NCI-H2081 (cell line): ENCODE measurements at regions not wholly inside any gene's neighbourhood (a gene's known extent, or its start where the extent isn't known, plus 50 kb on each side); places are given as distances from the start of the nearest gene placed in this dataset.
"Not testable (repeated sequence)": the region's sequence is repeated elsewhere in the genome, so short reads cannot be mapped to it uniquely, and the experiment has no call there.

Experiments used
- DNase-seq, 2 experiments: peaks; one replicate each; lab custom pipeline; 2025; lab: John Stamatoyannopoulos, UW

- DNase-seq, result no peak
Observed at GRCh38 chr15:23850666-23851065, 163.6 kb upstream of the NDN start.

- no peak for DNase-seq
Observed at GRCh38 chr15:23851921-23852320, 164.8 kb upstream of the NDN start.

- DNase-seq, result no peak
Observed at GRCh38 chr15:23853286-23853685, 166.2 kb upstream of the NDN start.

GRCh38 chr15:23854203-23854911 is 167.3 kb upstream of the NDN start:
- no peak for DNase-seq

GRCh38 chr15:23854912-23855659 is 168.0 kb upstream of the NDN start:
- no peak for DNase-seq

GRCh38 chr15:23855947-23856346 is 168.8 kb upstream of the NDN start:
- DNase-seq, result no peak

- DNase-seq, result peak in 1 of 2 experiments; percentile 25
Observed at GRCh38 chr15:23857028-23857641, 170.0 kb upstream of the NDN start.

- no peak for DNase-seq
Observed at GRCh38 chr15:23859008-23859407, 171.9 kb upstream of the NDN start.

- DNase-seq, result no peak
Observed at GRCh38 chr15:23860290-23861245, 173.5 kb upstream of the NDN start.

GRCh38 chr15:23866832-23867231 is 179.7 kb upstream of the NDN start:
- DNase-seq, result peak in 1 of 2 experiments; percentile 18

- DNase-seq, result no peak
Observed at GRCh38 chr15:23869396-23869795, 182.3 kb upstream of the NDN start.

- not testable (repeated sequence) for DNase-seq
Observed at GRCh38 chr15:23873613-23874012, 186.5 kb upstream of the NDN start.

- peak; percentile 59 to 71 for DNase-seq
Observed at GRCh38 chr15:23877502-23878412, 190.7 kb upstream of the NDN start.

- DNase-seq, result no peak
Observed at GRCh38 chr15:23881291-23881690, 194.2 kb upstream of the NDN start.

GRCh38 chr15:23890218-23890617 is 203.1 kb upstream of the NDN start:
- DNase-seq, result no peak

GRCh38 chr15:23897091-23897490 is 210.0 kb upstream of the NDN start:
- DNase-seq, result no peak

- DNase-seq, result no peak
Observed at GRCh38 chr15:23897531-23897930, 210.4 kb upstream of the NDN start.

- DNase-seq, result no peak
Observed at GRCh38 chr15:23910030-23910429, 222.9 kb upstream of the NDN start.

- DNase-seq, result no peak
Observed at GRCh38 chr15:23912191-23912590, 225.1 kb upstream of the NDN start.

GRCh38 chr15:23913081-23913480 is 226.0 kb upstream of the NDN start:
- no peak for DNase-seq

- DNase-seq, result no peak
Observed at GRCh38 chr15:23913635-23914034, 226.5 kb upstream of the NDN start.
